Testis (tissue), 2 donors: ENCODE measurements at regions not wholly inside any gene's neighbourhood (a gene's known extent, or its start where the extent isn't known, plus 50 kb on each side); places are given as distances from the start of the nearest gene placed in this dataset.

Experiments used
- CTCF ChIP-seq, 3 experiments: fragments of 450-650 bp in 2 of 3; fragments of 200-600 bp in 1 of 3; sonication (generic) in 1 of 3; IDR thresholded peaks; one replicate each; pipeline ENCODE4 v1.5.1; 2016 to 2019; ENCODE audit warnings: antibody characterized with exemption in 3 of 3, mild to moderate bottlenecking in 2 of 3, moderate library complexity in 1 of 3
- POLR2A ChIP-seq: fragments of 450-650 bp; IDR thresholded peaks from one replicate; pipeline ENCODE4 v1.6.1; 2017; ENCODE audit warnings: antibody characterized with exemption, mild to moderate bottlenecking, moderate library complexity

GRCh38 chr6:21713481-21713880, 119.9 kb downstream of the SOX4 start:
- TF ChIP-seq CTCF (IDR thresholded peaks at IDR 0.05) = no peak
- TF ChIP-seq POLR2A = no peak
